HG03571 (cell line): ENCODE measurements at regions not wholly inside any gene's neighbourhood (a gene's known extent, or its start where the extent isn't known, plus 50 kb on each side); places are given as distances from the start of the nearest gene placed in this dataset.

Experiments used
- ATAC-seq: cut with Tn5 transposase; IDR thresholded peaks from one replicate; pipeline ENCODE4 v1.9.1; 2021; ENCODE audit not compliant: unreplicated experiment

DNA sequence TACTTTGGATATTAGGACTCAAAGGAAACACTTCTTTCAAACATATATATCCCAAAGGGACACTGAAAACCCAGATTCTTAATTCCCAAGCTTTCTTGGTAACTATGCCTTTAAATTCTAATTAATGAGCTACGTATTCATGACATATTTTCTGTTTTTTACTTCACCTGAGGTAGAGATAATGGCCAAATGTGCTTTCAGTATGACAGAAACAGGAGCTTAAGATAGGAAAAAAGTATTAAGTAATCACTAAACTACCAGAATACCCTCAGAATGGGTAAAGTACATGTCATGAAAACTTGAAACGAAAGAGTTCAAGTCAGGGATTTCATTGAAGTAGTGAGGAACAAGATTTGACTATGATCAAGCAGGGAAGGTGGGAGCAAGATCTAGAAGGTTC lies 478.5 kb downstream of the AGTPBP1 start:
- no peak for ATAC-seq

DNA sequence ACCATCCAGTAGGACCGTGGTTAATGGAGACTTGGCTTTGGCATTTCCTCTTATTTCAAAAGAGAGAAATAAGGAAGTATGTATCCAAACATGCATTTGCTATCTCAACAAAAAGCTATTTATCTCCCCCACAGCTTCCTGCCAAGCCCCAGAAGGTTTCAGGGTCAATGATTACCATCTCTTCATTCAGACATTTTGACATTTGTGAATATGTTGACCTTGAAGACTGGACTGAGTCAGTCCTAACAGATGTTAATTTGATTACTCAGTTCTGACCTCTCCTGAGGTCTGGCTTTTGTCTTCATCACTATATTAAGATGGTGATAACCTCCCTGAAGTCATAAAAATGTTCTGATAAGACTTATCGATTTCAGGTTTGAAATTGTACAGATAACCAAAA lies 479.4 kb downstream of the AGTPBP1 start:
- ATAC-seq = no peak

DNA sequence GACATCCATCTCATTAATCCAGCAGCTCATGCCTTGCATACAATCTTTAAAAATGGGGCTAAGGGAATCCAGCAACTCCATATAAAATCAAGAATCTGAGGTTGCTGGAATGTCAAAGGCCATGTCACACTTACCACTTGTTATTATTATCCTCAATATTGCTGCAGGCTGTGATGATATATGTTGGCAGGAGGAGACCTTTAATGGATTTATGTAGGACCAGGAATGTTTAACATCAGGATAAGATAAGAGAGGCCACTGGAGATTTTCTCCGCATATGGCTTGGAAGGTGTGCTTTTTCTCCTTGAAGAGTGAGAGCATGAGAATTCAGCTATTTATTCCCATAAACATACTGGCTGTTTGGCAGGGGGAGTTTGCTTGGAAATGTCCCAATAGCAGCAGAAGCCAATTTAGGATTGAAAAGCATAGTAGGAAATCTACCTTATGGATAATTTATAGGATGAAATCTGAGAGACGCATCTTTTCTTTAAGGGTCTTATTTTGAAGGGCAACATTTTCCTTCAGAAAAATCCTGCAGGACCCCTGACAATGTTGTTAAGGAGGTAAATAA lies 481.4 kb downstream of the AGTPBP1 start:
- no peak for ATAC-seq

DNA sequence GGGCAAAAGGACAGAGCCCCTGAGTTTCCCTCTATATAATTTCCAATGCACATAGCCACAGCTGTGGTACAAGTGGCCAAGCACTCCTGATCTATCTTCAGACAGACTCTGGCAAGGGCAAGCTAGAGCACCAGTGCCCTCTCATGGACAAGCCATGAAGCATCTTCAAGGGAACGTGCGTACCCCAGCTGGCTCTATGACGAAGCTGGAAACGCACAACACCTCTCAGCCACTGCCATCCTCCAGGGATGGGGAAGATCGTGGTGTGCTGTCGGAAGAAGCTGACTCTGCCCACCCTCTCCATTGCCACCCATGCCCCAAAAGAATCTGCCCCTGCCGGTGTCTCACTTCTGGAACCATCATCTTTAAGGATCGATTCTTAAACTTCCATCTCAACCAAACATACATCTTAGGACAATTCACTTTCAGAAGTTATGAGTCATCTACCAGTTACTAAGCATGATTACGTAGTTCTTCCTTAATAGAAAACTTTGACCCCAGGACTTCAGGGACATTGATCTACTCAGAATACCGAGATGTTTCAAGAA lies 482.9 kb downstream of the AGTPBP1 start:
- no peak for ATAC-seq

DNA sequence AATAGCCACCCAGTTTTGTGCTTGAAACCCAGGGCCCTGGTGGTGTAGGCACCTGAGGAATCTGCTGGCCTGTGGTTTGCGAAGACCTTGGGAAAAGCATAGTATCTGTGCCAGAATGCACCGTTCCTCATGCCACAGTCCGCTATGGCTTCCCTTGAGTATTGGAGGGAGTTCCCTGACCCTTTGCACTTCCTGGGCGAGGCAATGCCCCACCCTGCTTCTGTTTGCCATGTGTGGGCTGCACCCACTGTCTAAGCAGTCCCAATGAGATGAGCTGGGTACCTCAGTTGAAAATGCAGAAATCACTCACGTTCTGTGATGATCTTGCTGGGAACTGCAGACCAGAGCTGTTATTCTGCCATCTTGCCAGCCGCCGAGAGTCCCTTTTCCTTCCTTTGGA lies 483.5 kb downstream of the AGTPBP1 start:
- ATAC-seq = no peak

DNA sequence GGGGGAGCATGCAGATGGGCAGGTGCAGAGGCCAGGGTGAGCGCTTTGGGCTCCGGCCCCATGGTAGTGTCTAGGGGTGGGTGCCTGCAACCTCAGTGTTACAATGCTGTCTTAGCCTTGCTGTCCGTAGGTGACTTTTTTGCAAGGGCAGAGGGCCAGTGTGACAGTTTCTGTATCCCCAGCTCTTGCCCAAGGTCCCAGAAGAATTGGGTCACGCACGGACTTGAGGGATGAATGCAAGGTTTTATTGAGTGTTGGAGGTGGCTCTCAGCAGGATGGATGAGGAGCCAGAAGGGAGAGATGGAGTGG lies 492.5 kb downstream of the AGTPBP1 start:
- no peak for ATAC-seq

DNA sequence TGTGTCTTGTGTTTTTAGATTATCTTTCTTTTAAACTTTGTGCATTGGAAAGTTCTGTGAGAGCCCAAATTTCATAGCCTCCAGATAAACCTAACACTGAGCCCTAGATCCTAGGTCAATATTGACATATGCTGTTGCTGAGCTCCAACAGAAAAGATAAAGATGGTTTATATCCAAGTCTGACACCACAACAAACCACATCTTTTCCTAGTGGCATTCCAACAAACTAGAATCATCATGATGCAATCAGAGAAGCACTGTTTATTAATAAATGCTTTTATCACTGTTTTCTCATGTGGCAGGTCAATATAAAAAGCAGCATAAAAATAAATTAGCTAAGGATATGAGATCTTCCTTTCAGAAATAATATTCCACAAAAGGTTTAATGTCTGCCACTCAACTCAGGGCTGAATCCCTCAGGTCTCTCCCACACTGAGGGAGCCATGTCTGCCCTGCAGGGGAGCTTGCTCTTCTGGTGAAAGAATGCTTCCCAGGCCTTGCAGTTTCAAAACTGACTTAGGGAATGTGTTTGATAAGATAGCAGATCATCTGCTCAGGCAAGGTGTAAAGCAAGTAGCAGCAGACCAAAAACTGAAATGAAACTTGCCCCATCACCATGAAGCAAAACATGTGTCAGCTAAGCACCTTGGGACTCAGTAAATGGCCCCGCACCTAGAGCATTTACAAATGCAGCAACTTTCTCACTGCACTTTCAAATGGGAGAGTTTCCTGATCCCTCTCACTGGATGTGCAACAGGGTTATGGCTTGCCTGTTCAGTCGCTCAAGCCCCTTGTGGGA lies 493.0 kb downstream of the AGTPBP1 start:
- no peak for ATAC-seq

DNA sequence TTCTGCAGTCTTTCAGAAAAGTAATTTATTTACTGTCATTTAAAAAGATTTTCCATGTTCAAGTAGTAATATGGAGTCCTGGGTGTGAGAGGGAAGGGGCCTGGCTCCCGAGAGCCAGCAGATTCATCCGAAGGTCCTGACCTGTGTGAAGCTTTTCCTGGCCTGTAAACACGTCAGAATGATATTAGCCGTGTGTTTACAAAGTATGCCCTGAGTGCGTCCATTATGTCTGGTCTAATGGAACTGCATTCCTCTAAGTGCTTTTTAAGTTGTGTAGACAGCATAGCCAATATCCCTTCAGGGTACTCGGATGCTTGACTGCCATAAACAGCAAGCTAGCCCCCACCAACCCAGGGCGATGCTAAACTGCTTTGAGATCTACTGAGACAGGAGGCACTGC lies 495.2 kb downstream of the AGTPBP1 start:
- no peak for ATAC-seq

DNA sequence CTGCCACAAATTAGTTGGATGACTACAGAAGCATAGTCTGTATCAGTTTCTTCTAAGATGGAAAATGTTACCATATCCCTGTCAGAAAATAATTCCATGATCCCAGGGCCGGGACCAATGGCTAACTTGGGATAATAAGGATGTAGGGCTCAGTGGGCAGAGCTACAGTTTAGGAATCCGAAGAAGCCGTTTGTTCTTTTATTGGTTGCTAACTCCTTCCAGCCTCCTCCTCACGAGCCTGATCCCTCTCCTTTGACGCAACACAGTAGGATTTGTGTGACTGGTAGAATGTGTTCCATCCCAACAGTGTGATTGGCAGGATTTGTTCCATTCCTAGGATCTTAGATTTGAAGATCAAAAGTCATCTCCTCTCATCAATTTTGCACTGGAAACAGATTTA lies 496.9 kb downstream of the AGTPBP1 start:
- ATAC-seq = no peak

DNA sequence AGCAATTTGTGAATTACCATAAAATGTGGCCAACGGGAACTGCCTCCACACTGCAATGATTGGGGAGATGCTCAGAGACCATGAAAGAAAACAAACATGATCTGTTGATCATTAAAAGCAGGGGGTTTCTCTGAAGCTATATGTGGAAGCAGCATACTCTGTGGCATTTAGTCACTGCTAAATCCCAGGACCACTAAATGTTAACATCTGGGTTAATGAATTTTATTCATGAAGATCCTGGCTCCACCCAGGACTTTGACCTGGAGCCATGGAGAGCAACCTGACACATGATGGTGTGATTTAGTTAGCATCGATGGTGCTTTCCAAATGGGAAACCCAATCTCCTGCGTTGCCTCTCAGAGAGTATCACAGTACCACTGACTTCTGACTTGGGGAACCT lies 497.8 kb downstream of the AGTPBP1 start:
- ATAC-seq = no peak

DNA sequence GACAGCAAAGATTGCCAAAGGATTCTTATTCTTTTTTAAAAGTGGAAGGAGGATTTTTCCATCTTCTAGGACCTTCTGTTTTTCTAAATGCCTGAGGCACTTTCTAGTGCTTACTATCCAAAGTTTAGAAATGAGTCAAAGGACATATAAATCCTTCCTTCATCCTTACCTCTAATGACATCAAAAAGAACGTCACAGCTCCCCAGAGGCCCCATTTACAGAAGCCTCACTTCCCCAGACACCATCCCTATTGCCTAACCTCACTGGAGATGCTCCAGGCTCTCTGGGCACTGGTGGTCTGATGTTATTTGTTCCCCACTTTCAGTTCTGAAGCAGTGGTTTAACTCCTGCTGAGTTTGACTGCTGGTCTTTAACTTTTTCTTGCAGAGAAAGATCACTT lies 504.3 kb downstream of the AGTPBP1 start:
- ATAC-seq = no peak

DNA sequence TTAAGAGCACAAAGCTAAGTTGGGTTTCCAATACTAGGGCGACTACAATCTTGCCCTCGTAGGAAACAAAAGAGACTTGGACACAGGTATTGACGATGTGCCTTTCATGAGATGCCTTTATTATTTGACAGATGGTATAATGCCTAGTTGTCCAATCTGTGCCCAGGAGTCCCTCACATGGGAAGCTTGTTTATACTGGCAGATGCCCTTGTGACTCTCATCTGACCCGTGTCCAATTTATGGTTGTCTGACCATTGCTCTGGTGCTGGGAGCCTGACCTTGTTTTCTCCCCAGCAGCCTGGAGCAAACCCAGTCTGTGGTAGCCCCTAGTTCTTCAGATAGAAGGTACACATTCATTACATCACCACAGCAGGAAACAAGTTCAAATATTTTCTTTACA lies 511.7 kb downstream of the AGTPBP1 start:
- no peak for ATAC-seq

DNA sequence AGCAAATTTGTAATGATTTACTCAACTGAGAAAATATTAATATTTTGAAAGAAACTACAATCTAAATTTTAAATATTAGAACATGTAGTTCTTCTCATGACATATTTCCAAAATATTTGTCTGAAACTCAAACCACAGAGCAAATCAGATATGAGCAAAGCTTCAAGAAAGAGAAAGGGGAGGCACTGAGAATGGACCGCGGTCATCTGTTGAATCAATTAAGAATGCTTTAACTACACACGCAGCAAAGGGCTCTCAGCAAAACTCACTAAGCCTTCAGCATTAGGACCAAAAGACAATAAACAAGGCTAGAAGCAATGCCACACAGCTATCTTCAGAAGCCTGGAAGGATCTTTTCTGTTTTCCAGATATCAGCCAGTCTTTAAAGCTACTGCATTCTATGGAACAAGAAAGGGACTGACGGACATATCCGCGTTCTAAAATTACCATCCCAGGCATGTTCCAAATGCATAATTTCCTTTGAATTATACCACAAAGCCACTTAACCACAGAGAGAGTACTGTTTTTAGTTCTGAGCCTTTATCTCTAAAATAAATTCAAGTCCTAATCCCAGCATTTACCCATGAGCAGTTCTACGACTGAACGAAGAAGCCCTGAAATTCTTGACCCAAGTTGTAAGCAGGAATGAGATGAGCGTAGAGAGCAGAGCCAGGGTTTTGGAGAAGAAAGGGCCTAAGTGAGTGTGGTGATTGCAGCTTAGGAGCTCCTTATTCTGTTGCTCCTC lies 513.5 kb downstream of the AGTPBP1 start:
- no peak for ATAC-seq

DNA sequence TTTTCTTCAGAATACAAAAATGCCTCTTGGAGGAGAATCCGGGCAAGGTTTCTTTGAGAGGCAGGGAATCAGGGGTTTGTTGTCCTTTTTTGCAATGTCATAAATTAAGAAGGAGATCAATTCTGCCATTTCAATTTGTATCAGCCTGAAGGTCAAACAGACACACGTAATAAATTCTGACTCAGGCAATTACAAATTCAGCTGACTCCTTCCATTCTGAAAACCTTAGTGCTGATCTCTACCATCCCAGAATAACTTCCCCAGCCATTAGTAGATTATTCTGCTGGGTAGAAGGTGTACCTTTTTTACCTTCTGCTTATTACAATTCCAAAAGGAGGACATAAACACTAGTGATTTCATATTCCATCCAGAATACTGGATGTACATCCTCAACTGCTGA lies 516.6 kb downstream of the AGTPBP1 start:
- ATAC-seq = no peak

DNA sequence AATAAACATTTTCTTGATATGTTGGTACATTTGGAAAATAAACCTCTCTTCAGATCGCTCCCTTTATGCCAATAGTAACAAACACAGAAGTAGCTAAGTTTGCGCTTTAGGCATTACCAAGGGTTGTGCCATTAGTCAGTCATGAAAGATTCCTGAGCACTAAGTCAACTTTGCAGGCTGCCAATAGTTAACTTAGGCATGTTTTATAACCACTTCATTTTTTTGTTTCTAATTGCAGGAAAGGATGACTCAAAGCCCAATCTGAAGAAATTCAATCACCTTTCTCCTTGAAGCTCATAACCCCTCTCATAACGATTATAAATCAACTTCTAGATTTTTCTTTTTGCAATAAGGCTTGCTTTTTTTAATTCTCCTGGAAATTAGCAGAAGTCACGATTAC lies 517.0 kb downstream of the AGTPBP1 start:
- no peak for ATAC-seq

DNA sequence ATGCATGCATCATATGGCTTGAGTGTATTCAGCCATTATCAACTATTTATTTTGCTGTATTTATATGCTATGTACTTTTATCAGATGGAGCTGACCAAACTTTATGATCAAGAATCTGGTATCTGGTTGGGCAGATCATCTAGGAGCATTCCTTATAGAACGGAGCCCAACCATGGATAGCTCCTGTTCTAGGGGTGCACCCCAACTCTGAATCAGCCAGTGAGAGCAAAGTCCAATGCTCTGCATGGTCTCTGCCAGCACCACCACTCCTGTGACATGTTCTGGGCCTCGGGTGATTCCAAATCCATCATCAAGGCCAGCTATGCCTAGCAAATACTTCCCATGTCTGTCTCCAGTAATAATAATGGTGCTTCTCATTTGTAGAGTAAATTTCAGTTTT lies 517.5 kb downstream of the AGTPBP1 start:
- no peak for ATAC-seq

DNA sequence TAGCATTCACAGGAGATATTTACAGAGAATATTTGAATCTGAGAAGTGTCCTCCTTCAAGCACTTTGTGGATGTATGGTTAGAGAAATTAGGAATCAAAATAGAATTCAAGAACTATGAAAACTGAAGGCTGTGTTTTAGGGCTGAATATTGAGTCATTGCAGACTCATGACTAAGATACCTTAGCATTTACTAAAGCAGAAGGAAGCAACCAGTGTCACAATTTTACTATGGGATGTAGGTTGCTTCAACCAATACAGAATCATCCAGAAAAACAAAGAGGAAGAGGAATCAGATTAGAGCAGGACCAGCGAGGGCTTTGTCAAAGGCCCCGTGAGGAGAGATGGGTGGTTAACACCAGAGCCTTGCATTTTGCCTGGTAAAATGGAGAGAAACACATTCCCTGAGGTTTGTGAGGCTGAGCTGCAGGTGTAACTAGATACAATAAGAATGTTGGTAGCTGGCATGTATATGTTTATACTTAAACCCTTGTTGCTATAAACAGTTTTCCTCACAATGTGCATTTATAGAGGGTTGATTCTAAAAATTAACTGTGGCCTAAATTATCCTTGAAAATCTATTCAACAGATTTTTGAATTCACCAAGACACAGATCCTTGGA lies 518.1 kb downstream of the AGTPBP1 start:
- no peak for ATAC-seq

DNA sequence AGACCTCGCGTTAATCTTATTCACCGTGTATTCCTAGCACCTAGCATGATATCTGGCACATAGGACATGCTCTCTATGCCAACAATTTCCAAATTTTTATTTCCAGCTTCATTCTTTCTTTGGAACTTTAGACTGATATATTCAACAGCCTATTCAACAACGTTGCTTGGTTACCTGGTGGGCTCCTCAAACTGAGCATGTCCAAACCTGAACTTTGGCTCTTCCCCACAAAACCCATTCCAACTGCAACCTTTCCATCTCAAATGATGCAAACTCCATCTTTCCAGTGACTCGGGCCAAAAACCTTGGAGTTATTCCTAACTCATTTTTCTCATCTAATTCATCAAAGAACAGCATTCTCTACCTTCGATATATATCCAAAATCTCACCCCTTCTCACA lies 525.2 kb downstream of the AGTPBP1 start:
- ATAC-seq = no peak

DNA sequence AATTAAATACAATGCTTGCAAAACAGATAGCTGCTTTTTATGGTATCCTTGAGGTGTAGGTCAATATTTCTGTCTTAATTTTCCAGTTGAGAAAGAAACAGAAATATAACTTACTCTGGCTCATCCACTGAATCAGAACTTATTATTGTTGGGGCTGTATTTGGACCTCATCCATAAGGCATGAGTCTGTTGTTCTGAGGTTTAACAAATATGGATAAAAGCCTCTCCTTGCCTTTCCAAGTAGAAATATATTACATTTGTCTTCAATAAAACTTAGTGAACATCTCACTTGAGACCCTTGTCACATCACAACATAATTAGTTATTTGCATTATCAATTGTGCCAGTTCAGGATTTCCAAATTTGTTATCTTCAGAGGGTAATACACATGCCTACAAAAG lies 525.8 kb downstream of the AGTPBP1 start:
- no peak for ATAC-seq

DNA sequence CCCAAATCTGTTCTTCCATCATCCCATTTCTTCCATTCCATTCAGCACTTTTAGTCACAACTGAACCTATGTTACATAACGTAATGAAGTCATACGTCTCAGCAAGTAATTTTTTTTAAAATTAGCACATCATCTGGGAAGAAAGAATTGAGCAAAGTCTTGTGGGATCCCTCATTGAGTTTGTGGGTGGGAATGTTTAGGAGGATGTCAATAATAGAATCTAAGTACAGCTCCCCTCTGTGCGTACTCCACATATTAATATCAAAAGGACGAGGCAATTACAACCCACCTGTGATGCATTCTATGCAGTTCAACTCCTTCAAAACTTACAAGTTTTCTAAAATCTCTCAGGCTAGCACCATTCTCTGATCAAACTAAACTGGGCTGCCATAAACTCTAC lies 526.3 kb downstream of the AGTPBP1 start:
- ATAC-seq = no peak

DNA sequence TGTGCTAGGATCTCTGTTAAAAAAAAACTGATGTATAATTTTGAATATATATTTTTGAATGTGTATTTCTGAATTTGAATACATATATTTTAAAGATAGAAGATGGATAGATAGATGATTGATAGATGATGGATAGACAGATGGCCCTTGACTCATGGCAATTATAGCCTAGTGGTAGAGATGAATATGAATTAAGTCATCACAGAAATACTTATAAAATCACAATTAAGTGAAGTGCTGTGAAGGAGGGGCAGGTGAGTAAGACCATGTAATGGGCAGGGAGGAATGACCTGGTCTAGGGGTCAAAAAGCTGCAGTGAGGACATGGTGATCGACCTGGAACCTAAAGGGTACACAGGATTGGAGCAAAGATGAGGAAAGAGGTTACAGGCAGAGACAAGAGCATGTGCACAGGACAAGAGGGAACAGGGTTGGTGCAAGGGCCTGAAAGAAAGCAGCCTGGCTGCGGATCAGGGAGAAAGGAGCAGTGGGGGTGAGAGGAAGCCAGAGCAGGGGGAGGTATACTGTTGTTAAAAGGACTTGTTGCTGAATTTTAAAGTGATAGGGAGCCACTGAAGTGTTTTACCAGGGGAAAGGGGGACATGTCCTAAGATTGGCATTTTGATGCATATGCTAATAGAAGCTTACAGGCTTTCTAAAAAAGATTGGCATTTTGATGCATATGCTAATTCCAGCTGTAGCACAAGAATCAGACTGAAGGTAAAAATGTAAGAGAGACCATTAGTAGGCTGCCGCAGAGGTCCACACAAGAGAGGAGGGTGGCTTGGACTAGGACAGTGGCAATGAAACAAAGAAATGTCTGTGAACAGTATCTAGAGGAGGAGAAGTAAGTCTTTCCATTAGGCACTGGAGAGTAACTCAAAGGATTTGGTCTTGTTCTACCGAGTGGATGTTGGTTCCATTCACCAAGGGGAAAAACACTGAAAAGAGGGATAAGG lies 527.8 kb downstream of the AGTPBP1 start:
- ATAC-seq = no peak
